Endothelial cell of umbilical vein (primary cell): ENCODE measurements at regions not wholly inside any gene's neighbourhood (a gene's known extent, or its start where the extent isn't known, plus 50 kb on each side); places are given as distances from the start of the nearest gene placed in this dataset.

Source experiments
- BruUV-seq: library from RNA; stranded (reverse); fragments of 400-500 nt; replicated peaks from 2 replicates; lab custom pipeline; 2021; lab: Mats Ljungman, UMichigan
- CTCF ChIA-PET: fragments of 300-600, 350-600 bp; sonication (Branson Sonifier 250); formaldehyde crosslinking; loops from one replicate; lab custom pipeline; 2021; ENCODE audit warnings: antibody characterized with exemption, inconsistent platforms; lab: Charles Lee
- POLR2A ChIA-PET: fragments of 300-600, 350-600 bp; sonication (Branson Sonifier 250); formaldehyde crosslinking; loops from one replicate; lab custom pipeline; 2021; ENCODE audit warnings: antibody characterized with exemption, inconsistent platforms; lab: Charles Lee
- DNase-seq: peaks from one replicate; pipeline ENCODE4 v3.0.0-alpha.2; 2011; ENCODE audit warnings: low read depth, low spot score
- FAIRE-seq: peaks from 2 replicates; lab custom pipeline; 2011; peaks lifted over from hg19 to GRCh38; lab: Jason Lieb, UNC
- H2AFZ ChIP-seq: 2 replicates; pipeline ENCODE4 v1.6.0; 2012; ENCODE audit warnings: low read depth, low read length, control low read depth, inconsistent platforms
- H3K27ac ChIP-seq: 2 replicates; pipeline ENCODE4 v1.5.1; 2011; ENCODE audit warnings: low read depth, mild to moderate bottlenecking, control low read depth, low read length, moderate library complexity; ENCODE audit not compliant: insufficient read depth
- H3K27me3 ChIP-seq, 2 experiments: 2 replicates each; pipeline versions ENCODE4 v1.6.0 to v1.6.1; 2011; ENCODE audit warnings: low read length in 2 of 2, mixed read lengths in 1 of 2; ENCODE audit not compliant: control insufficient read depth in 2 of 2, insufficient read depth in 2 of 2
- H3K36me3 ChIP-seq, 2 experiments: 2 replicates in 1 of 2; 3 replicates in 1 of 2; pipeline ENCODE4 v1.5.1; 2011; ENCODE audit warnings: low read length in 2 of 2, mild to moderate bottlenecking in 1 of 2, moderate library complexity in 1 of 2; ENCODE audit not compliant: control insufficient read depth in 2 of 2, insufficient read depth in 2 of 2; ENCODE audit errors: extremely low read depth in 1 of 2
- H3K4me1 ChIP-seq: 3 replicates; pipeline ENCODE4 v1.5.1; 2011; ENCODE audit warnings: mild to moderate bottlenecking, low read length; ENCODE audit not compliant: control insufficient read depth, insufficient read depth; ENCODE audit errors: extremely low read depth
- H3K4me2 ChIP-seq: 2 replicates; pipeline ENCODE4 v1.6.1; 2011; ENCODE audit warnings: low read length, control low read depth, mixed read lengths; ENCODE audit not compliant: insufficient read depth
- H3K4me3 ChIP-seq, 3 experiments: fragments of 200-600 bp in 1 of 3; sonication (generic), shearing (Covaris generic) in 1 of 3; replicated peaks in 1 of 3; 2 replicates each; pipeline ENCODE4 v1.5.1; 2011 to 2016; ENCODE audit warnings: control low read depth in 3 of 3, low read length in 3 of 3, mild to moderate bottlenecking in 2 of 3, inconsistent platforms in 1 of 3, low read depth in 1 of 3, moderate library complexity in 1 of 3; ENCODE audit not compliant: insufficient read depth in 1 of 3
- H3K79me2 ChIP-seq: 2 replicates; pipeline ENCODE4 v1.6.0; 2012; ENCODE audit warnings: low read length, inconsistent platforms; ENCODE audit not compliant: control insufficient read depth, insufficient read depth
- H3K9ac ChIP-seq: replicated peaks from 2 replicates; pipeline ENCODE3; 2011; ENCODE audit warnings: low read length, control low read depth; ENCODE audit not compliant: insufficient read depth; ENCODE audit errors: extremely low read depth
- H3K9me1 ChIP-seq: replicated peaks from 3 replicates; pipeline ENCODE4 v1.6.0; 2011; ENCODE audit warnings: mild to moderate bottlenecking, low read length; ENCODE audit not compliant: control insufficient read depth, insufficient read depth; ENCODE audit errors: extremely low read depth
- H3K9me3 ChIP-seq: replicated peaks from 2 replicates; pipeline ENCODE4 v1.5.1; 2012; ENCODE audit warnings: low read length, inconsistent platforms; ENCODE audit not compliant: control insufficient read depth, insufficient read depth
- H4K20me1 ChIP-seq: replicated peaks from 2 replicates; pipeline ENCODE3; 2011; ENCODE audit warnings: mild to moderate bottlenecking, low read length; ENCODE audit not compliant: control insufficient read depth, insufficient read depth; ENCODE audit errors: extremely low read depth
- EZH2 ChIP-seq: IDR thresholded peaks from 2 replicates; pipeline ENCODE4 v1.6.1; 2012; ENCODE audit warnings: borderline replicate concordance, low read depth, mild to moderate bottlenecking, moderate library complexity, low read length, inconsistent platforms; ENCODE audit not compliant: severe bottlenecking
- FOS ChIP-seq: IDR thresholded peaks from 2 replicates; pipeline ENCODE4 v1.6.1; 2011; ENCODE audit warnings: mild to moderate bottlenecking, low read length, moderate library complexity, borderline replicate concordance; ENCODE audit not compliant: insufficient read depth
- GATA2 ChIP-seq: IDR thresholded peaks from 2 replicates; pipeline ENCODE4 v1.7.0; 2011; ENCODE audit warnings: low read depth, mild to moderate bottlenecking, moderate library complexity, mixed read lengths, low read length; ENCODE audit not compliant: insufficient read length, insufficient read depth
- JUN ChIP-seq: IDR thresholded peaks from 2 replicates; pipeline ENCODE4 v1.6.1; 2011; ENCODE audit warnings: borderline replicate concordance, low read depth; ENCODE audit not compliant: insufficient read length, insufficient read depth
- MYC ChIP-seq: IDR thresholded peaks from one replicate; pipeline ENCODE4 v1.6.1; 2011; ENCODE audit warnings: mild to moderate bottlenecking, low read depth, low read length
- POLR2A ChIP-seq: IDR thresholded peaks from 2 replicates; pipeline ENCODE4 v1.6.1; 2012; ENCODE audit warnings: low read depth, mild to moderate bottlenecking, control low read depth, low read length
- POLR2AphosphoS5 ChIP-seq: IDR thresholded peaks from 2 replicates; pipeline ENCODE4 v1.6.1; 2012; ENCODE audit warnings: low read depth, mild to moderate bottlenecking, control low read depth, low read length, moderate library complexity; ENCODE audit not compliant: insufficient read depth
- dilution Hi-C: fragments of 300-500 bp; cut with MboI; formaldehyde crosslinking; loops from one replicate; pipeline ENCODE4 v1.15.0; 2019; ENCODE audit warnings: low sequenced_read_pairs; ENCODE audit not compliant: extremely low pct_ligation_motif_present
- intact Hi-C: fragments of 100-400 bp; cut with micrococcal nuclease; formaldehyde crosslinking; loops from one replicate; pipeline ENCODE4 v1.10.0; 2022
- TF ChIP-seq, protein P1 (sequence below), 2 donors: IDR thresholded peaks; 1 replicate in 1 of 2; 2 replicates in 1 of 2; pipeline ENCODE4 v1.5.1; 2011; ENCODE audit warnings: low read length in 2 of 2, mild to moderate bottlenecking in 2 of 2, moderate library complexity in 2 of 2, control low read depth in 1 of 2, inconsistent platforms in 1 of 2, low read depth in 1 of 2; ENCODE audit not compliant: insufficient read depth in 1 of 2; ENCODE audit errors: extremely low read depth in 1 of 2
- TF ChIP-seq, protein P2 (sequence below): IDR thresholded peaks from 2 replicates; pipeline ENCODE4 v1.6.1; 2011; ENCODE audit not compliant: insufficient read depth, insufficient read length

DNA sequence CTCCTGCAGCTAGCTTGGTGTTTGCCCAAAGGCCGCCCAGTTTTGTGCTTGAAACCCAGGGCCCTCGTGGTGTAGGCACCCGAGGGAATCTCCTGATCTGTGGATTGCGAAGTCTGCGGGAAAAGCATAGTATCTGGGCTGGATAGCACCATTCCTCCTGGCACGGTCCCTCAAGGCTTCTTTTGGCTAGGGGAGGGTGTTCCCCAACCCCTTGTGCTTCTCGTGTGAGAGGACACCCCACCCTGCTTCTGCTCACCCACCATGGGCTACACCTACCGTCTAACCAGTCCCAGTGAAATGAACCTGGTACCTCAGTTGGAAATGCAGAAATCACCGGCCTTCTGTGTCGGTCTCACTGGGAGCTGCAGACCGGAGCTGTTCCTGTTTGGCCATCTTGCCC is 403.5 kb downstream of the USP25 start:
- Histone ChIP-seq H3K4me3 (no peak overlapping the region), H3K9me1 (no peaks in the 10 kb centered on the region), H3K9ac (no peak overlapping the region), H3K36me3 (no peaks in the 10 kb centered on the region), H3K4me2 (no peak overlapping the region), H3K79me2 (no peaks in the 10 kb centered on the region), H4K20me1 (no peaks in the 10 kb centered on the region), H3K9me3 (no peaks in the 10 kb centered on the region), H3K27me3 (no peaks in the 10 kb centered on the region), H3K4me1 (no peaks in the 10 kb centered on the region), H3K27ac (no peak overlapping the region), H2AFZ (no peak overlapping the region)
- dilution Hi-C loops: no loop called here
- FAIRE-seq (no peak), DNase-seq (no peak)
- POLR2A ChIA-PET: no interaction called here
- intact Hi-C loops: no loop called here
- CTCF ChIA-PET: interaction anchor here (0.9 kb wide), 1 partner anchor 47 kb away, joined by 3 read pairs; no protein-coding TSS in a partner anchor
- BruUV-seq: no TSS peak
- no peak for TF ChIP-seq JUN
- TF ChIP-seq POLR2AphosphoS5: no peak
- no peak for TF ChIP-seq GATA2
- TF ChIP-seq FOS: no peak
- no peak for TF ChIP-seq EZH2
- no peak for TF ChIP-seq MYC
- TF ChIP-seq, protein P1, sequence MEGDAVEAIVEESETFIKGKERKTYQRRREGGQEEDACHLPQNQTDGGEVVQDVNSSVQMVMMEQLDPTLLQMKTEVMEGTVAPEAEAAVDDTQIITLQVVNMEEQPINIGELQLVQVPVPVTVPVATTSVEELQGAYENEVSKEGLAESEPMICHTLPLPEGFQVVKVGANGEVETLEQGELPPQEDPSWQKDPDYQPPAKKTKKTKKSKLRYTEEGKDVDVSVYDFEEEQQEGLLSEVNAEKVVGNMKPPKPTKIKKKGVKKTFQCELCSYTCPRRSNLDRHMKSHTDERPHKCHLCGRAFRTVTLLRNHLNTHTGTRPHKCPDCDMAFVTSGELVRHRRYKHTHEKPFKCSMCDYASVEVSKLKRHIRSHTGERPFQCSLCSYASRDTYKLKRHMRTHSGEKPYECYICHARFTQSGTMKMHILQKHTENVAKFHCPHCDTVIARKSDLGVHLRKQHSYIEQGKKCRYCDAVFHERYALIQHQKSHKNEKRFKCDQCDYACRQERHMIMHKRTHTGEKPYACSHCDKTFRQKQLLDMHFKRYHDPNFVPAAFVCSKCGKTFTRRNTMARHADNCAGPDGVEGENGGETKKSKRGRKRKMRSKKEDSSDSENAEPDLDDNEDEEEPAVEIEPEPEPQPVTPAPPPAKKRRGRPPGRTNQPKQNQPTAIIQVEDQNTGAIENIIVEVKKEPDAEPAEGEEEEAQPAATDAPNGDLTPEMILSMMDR (IDR thresholded peaks at IDR 0.05; ENCODE audit: extremely low read depth in 1 of 2, insufficient read depth in 1 of 2, low read depth in 1 of 2, low read length in 2 of 2): no peak
- TF ChIP-seq POLR2A: no peak
- TF ChIP-seq, protein P2, sequence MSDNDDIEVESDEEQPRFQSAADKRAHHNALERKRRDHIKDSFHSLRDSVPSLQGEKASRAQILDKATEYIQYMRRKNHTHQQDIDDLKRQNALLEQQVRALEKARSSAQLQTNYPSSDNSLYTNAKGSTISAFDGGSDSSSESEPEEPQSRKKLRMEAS: no peak
